ENCODE measurements at regions not wholly inside any gene's neighbourhood (a gene's known extent, or its start where the extent isn't known, plus 50 kb on each side); places are given as distances from the start of the nearest gene placed in this dataset.
"Not testable (repeated sequence)": the region's sequence is repeated elsewhere in the genome, so short reads cannot be mapped to it uniquely, and the experiment has no call there.

GRCh38 chr3:74039105-74039504 is 414.4 kb upstream of the PDZRN3 start:
- no peak for DNase-seq

- no peak for DNase-seq
These were observed 411.8 kb upstream of the PDZRN3 start for GRCh38 chr3:74036568-74036967.

- no peak for DNase-seq
These were observed 411.4 kb upstream of the PDZRN3 start for GRCh38 chr3:74036102-74036501.

- no peak for DNase-seq
These were observed 409.1 kb upstream of the PDZRN3 start for GRCh38 chr3:74033806-74034205.

- no peak for DNase-seq
These were observed 408.6 kb upstream of the PDZRN3 start for GRCh38 chr3:74033381-74033780.

- peak; percentile 8 for DNase-seq
These were observed 402.4 kb upstream of the PDZRN3 start for GRCh38 chr3:74027121-74027520.

GRCh38 chr3:74023395-74023794 is 398.7 kb upstream of the PDZRN3 start:
- no peak for DNase-seq

GRCh38 chr3:74021449-74021848 is 396.7 kb upstream of the PDZRN3 start:
- DNase-seq, result no peak

- no peak for DNase-seq
These were observed 385.5 kb upstream of the PDZRN3 start for GRCh38 chr3:74009961-74010844.

GRCh38 chr3:74004386-74004785 is 379.6 kb upstream of the PDZRN3 start:
- no peak for DNase-seq

GRCh38 chr3:74003734-74004133 is 379.0 kb upstream of the PDZRN3 start:
- DNase-seq, result no peak

GRCh38 chr3:74001436-74001835 is 376.7 kb upstream of the PDZRN3 start:
- no peak for DNase-seq

- DNase-seq, result peak; percentile 73
These were observed 376.0 kb upstream of the PDZRN3 start for GRCh38 chr3:74000725-74001124.

GRCh38 chr3:73999501-73999900 is 374.8 kb upstream of the PDZRN3 start:
- DNase-seq, result peak; percentile 16

GRCh38 chr3:73990691-73991090 is 365.9 kb upstream of the PDZRN3 start:
- not testable (repeated sequence) for DNase-seq

GRCh38 chr3:73966733-73967132 is 342.0 kb upstream of the PDZRN3 start:
- no peak for DNase-seq

- no peak for DNase-seq
These were observed 340.1 kb upstream of the PDZRN3 start for GRCh38 chr3:73964818-73965217.

GRCh38 chr3:73955494-73956070 is 330.8 kb upstream of the PDZRN3 start:
- DNase-seq, result no peak

GRCh38 chr3:73954506-73954905 is 329.8 kb upstream of the PDZRN3 start:
- no peak for DNase-seq

GRCh38 chr3:73952781-73953180 is 328.0 kb upstream of the PDZRN3 start:
- DNase-seq, result no peak

- no peak for DNase-seq
These were observed 326.3 kb upstream of the PDZRN3 start for GRCh38 chr3:73950865-73951558.

- DNase-seq, result no peak
These were observed 320.8 kb upstream of the PDZRN3 start for GRCh38 chr3:73945541-73945940.

GRCh38 chr3:73939985-73940384 is 315.2 kb upstream of the PDZRN3 start:
- DNase-seq, result no peak

- DNase-seq, result no peak
These were observed 308.8 kb upstream of the PDZRN3 start for GRCh38 chr3:73933585-73933984.

Data from fibroblast of skin of back (primary cell).